HUES6 (cell line): ENCODE measurements at regions not wholly inside any gene's neighbourhood (a gene's known extent, or its start where the extent isn't known, plus 50 kb on each side); places are given as distances from the start of the nearest gene placed in this dataset.
A peak's percentile ranks its signal among the peaks of the same experiment; 100 is the strongest.
"Not testable (repeated sequence)": the region's sequence is repeated elsewhere in the genome, so short reads cannot be mapped to it uniquely, and the experiment has no call there.

ENCODE experiments used
- H3K27ac ChIP-seq: 2 replicates; pipeline ENCODE4 v1.7.0; 2013; ENCODE audit warnings: low read depth, mild to moderate bottlenecking, low read length, inconsistent platforms
- H3K27me3 ChIP-seq: 2 replicates; pipeline ENCODE4 v1.6.1; 2013; ENCODE audit warnings: low read length; ENCODE audit not compliant: control insufficient read depth, insufficient read depth
- H3K36me3 ChIP-seq: 2 replicates; pipeline ENCODE4 v1.6.1; 2013; ENCODE audit warnings: low read length; ENCODE audit not compliant: control insufficient read depth, insufficient read depth
- H3K4me1 ChIP-seq: 2 replicates; pipeline ENCODE4 v1.6.1; 2013; ENCODE audit warnings: low read length; ENCODE audit not compliant: control insufficient read depth, insufficient read depth
- H3K4me3 ChIP-seq: 2 replicates; pipeline ENCODE4 v1.5.1; 2013; ENCODE audit warnings: low read depth, low read length
- H3K9ac ChIP-seq: one replicate; pipeline ENCODE4 v1.6.1; 2013; ENCODE audit warnings: mild to moderate bottlenecking, low read length
- H3K9me3 ChIP-seq: 2 replicates; pipeline ENCODE4 v1.6.1; 2013; ENCODE audit warnings: low read depth, low read length; ENCODE audit not compliant: control insufficient read depth, insufficient read depth

GRCh38 chr3:158925021-158925420 lies 123.2 kb downstream of the MFSD1 start:
- no peak overlapping the region for H3K27ac ChIP-seq
- no peak overlapping the region for H3K9ac ChIP-seq
- no peaks in the 10 kb centered on the region for H3K27me3 ChIP-seq
- no peaks in the 10 kb centered on the region for H3K9me3 ChIP-seq
- no peaks in the 10 kb centered on the region for H3K36me3 ChIP-seq
- H3K4me1 ChIP-seq: no peaks in the 10 kb centered on the region
- no peak overlapping the region for H3K4me3 ChIP-seq

- H3K36me3 ChIP-seq: no peaks in the 10 kb centered on the region
- no peak overlapping the region for H3K9ac ChIP-seq
- H3K27ac ChIP-seq: no peak overlapping the region
- H3K4me1 ChIP-seq: no peaks in the 10 kb centered on the region
- H3K27me3 ChIP-seq: no peaks in the 10 kb centered on the region
- H3K4me3 ChIP-seq: no peak overlapping the region
- H3K9me3 ChIP-seq: no peaks in the 10 kb centered on the region
Observed at GRCh38 chr3:158925828-158926494, 124.1 kb downstream of the MFSD1 start.

GRCh38 chr3:158935846-158936245 lies 134.0 kb downstream of the MFSD1 start:
- Histone ChIP-seq H3K9me3 (no peaks in the 10 kb centered on the region), H3K9ac (no peak overlapping the region), H3K36me3 (no peaks in the 10 kb centered on the region), H3K27ac (no peak overlapping the region), H3K27me3 (no peaks in the 10 kb centered on the region), H3K4me3 (no peak overlapping the region), H3K4me1 (peaks cover 9% of the 10 kb centered on the region)

GRCh38 chr3:158936530-158937113 lies 134.8 kb downstream of the MFSD1 start:
- H3K9ac ChIP-seq: peak overlapping the region; percentile 23
- peak overlapping the region; percentile 62; the same call in 1 of the 2 replicates for H3K27ac ChIP-seq
- H3K27me3 ChIP-seq: no peaks in the 10 kb centered on the region
- no peaks in the 10 kb centered on the region for H3K36me3 ChIP-seq
- no peak overlapping the region for H3K4me3 ChIP-seq
- H3K9me3 ChIP-seq: no peaks in the 10 kb centered on the region
- H3K4me1 ChIP-seq: peaks cover 9% of the 10 kb centered on the region

- H3K4me1 ChIP-seq: no peaks in the 10 kb centered on the region
- H3K9me3 ChIP-seq: no peaks in the 10 kb centered on the region
- no peak overlapping the region for H3K9ac ChIP-seq
- H3K36me3 ChIP-seq: no peaks in the 10 kb centered on the region
- H3K27ac ChIP-seq: no peak overlapping the region
- no peak overlapping the region for H3K4me3 ChIP-seq
- no peaks in the 10 kb centered on the region for H3K27me3 ChIP-seq
Observed at GRCh38 chr3:158950178-158950901, 148.5 kb downstream of the MFSD1 start.

GRCh38 chr3:158953131-158953530 lies 151.3 kb downstream of the MFSD1 start:
- Histone ChIP-seq H3K4me1 (no peaks in the 10 kb centered on the region), H3K9ac (no peak overlapping the region), H3K9me3 (no peaks in the 10 kb centered on the region)

GRCh38 chr3:158954420-158954819 lies 152.6 kb downstream of the MFSD1 start:
- Histone ChIP-seq H3K9ac (no peak overlapping the region), H3K27ac (no peak overlapping the region), H3K9me3 (no peaks in the 10 kb centered on the region), H3K4me1 (no peaks in the 10 kb centered on the region), H3K27me3 (no peaks in the 10 kb centered on the region), H3K36me3 (no peaks in the 10 kb centered on the region), H3K4me3 (no peak overlapping the region)

More at GRCh38 chr3:158953131-158953530, 151.3 kb downstream of the MFSD1 start:
- Histone ChIP-seq H3K27ac (no peak overlapping the region), H3K27me3 (no peaks in the 10 kb centered on the region), H3K4me3 (no peak overlapping the region), H3K36me3 (no peaks in the 10 kb centered on the region)

- H3K4me3 ChIP-seq, H3K27me3 ChIP-seq, H3K36me3 ChIP-seq, H3K9me3 ChIP-seq, H3K9ac ChIP-seq, H3K27ac ChIP-seq: not testable (repeated sequence)
- peaks cover 22% of the 10 kb centered on the region for H3K4me1 ChIP-seq
Observed at GRCh38 chr3:158957777-158958176, 155.9 kb downstream of the MFSD1 start.

GRCh38 chr3:158958873-158959272 lies 157.0 kb downstream of the MFSD1 start:
- peaks cover 22% of the 10 kb centered on the region for H3K4me1 ChIP-seq
- no peak overlapping the region for H3K4me3 ChIP-seq
- no peaks in the 10 kb centered on the region for H3K27me3 ChIP-seq
- no peaks in the 10 kb centered on the region for H3K9me3 ChIP-seq
- H3K9ac ChIP-seq: no peak overlapping the region
- H3K36me3 ChIP-seq: no peaks in the 10 kb centered on the region
- H3K27ac ChIP-seq: no peak overlapping the region

- Histone ChIP-seq H3K9me3 (no peaks in the 10 kb centered on the region), H3K27ac (0 out of 2 replicates have a peak overlapping the region, but pooled peaks have one; percentile 3), H3K36me3 (no peaks in the 10 kb centered on the region), H3K4me3 (no peak overlapping the region), H3K9ac (no peak overlapping the region), H3K27me3 (no peaks in the 10 kb centered on the region), H3K4me1 (peaks cover 22% of the 10 kb centered on the region)
Observed at GRCh38 chr3:158961471-158961870, 159.6 kb downstream of the MFSD1 start.

- H3K9me3 ChIP-seq: no peaks in the 10 kb centered on the region
- no peaks in the 10 kb centered on the region for H3K27me3 ChIP-seq
- no peak overlapping the region for H3K27ac ChIP-seq
- H3K9ac ChIP-seq: no peak overlapping the region
- H3K4me1 ChIP-seq: peaks cover 22% of the 10 kb centered on the region
- H3K36me3 ChIP-seq: no peaks in the 10 kb centered on the region
- H3K4me3 ChIP-seq: no peak overlapping the region
Observed at GRCh38 chr3:158961911-158962310, 160.1 kb downstream of the MFSD1 start.
